ENCODE measurements at regions not wholly inside any gene's neighbourhood (a gene's known extent, or its start where the extent isn't known, plus 50 kb on each side); places are given as distances from the start of the nearest gene placed in this dataset.

DNA sequence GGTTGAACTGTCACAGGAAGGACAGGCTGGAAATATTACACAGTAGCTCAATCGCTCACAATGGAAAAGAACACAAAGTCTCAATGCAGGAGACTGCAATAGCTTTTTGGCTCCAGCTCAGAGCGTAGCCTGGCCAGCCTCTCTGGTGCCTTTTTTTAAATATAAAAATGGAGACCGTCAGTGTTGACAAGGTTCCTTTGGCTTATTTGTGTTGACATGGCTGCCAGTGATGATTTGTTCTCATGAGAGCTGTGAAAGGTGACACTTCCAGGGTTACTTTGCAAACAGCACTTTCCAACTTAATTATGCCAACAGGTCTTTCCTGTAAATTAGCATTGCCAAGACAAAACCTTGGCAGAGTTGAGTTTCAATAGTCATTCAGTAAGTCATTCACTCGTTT, 70.8 kb downstream of the KCNE4 start (continued):
- TF ChIP-seq, protein P1, sequence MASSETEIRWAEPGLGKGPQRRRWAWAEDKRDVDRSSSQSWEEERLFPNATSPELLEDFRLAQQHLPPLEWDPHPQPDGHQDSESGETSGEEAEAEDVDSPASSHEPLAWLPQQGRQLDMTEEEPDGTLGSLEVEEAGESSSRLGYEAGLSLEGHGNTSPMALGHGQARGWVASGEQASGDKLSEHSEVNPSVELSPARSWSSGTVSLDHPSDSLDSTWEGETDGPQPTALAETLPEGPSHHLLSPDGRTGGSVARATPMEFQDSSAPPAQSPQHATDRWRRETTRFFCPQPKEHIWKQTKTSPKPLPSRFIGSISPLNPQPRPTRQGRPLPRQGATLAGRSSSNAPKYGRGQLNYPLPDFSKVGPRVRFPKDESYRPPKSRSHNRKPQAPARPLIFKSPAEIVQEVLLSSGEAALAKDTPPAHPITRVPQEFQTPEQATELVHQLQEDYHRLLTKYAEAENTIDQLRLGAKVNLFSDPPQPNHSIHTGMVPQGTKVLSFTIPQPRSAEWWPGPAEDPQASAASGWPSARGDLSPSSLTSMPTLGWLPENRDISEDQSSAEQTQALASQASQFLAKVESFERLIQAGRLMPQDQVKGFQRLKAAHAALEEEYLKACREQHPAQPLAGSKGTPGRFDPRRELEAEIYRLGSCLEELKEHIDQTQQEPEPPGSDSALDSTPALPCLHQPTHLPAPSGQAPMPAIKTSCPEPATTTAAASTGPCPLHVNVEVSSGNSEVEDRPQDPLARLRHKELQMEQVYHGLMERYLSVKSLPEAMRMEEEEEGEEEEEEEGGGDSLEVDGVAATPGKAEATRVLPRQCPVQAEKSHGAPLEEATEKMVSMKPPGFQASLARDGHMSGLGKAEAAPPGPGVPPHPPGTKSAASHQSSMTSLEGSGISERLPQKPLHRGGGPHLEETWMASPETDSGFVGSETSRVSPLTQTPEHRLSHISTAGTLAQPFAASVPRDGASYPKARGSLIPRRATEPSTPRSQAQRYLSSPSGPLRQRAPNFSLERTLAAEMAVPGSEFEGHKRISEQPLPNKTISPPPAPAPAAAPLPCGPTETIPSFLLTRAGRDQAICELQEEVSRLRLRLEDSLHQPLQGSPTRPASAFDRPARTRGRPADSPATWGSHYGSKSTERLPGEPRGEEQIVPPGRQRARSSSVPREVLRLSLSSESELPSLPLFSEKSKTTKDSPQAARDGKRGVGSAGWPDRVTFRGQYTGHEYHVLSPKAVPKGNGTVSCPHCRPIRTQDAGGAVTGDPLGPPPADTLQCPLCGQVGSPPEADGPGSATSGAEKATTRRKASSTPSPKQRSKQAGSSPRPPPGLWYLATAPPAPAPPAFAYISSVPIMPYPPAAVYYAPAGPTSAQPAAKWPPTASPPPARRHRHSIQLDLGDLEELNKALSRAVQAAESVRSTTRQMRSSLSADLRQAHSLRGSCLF (CRISPR knock-in tag; IDR thresholded peaks at IDR 0.05; ENCODE audit: borderline replicate concordance) = no peak
- TF ChIP-seq ZNF317 (CRISPR knock-in tag; IDR thresholded peaks at IDR 0.05) = no peak
- no peak for TF ChIP-seq ZNF790 (CRISPR knock-in tag; IDR thresholded peaks at IDR 0.05; ENCODE audit: borderline replicate concordance)
- TF ChIP-seq FOXC1 (CRISPR knock-in tag; IDR thresholded peaks at IDR 0.05; ENCODE audit: borderline replicate concordance) = no peak

DNA sequence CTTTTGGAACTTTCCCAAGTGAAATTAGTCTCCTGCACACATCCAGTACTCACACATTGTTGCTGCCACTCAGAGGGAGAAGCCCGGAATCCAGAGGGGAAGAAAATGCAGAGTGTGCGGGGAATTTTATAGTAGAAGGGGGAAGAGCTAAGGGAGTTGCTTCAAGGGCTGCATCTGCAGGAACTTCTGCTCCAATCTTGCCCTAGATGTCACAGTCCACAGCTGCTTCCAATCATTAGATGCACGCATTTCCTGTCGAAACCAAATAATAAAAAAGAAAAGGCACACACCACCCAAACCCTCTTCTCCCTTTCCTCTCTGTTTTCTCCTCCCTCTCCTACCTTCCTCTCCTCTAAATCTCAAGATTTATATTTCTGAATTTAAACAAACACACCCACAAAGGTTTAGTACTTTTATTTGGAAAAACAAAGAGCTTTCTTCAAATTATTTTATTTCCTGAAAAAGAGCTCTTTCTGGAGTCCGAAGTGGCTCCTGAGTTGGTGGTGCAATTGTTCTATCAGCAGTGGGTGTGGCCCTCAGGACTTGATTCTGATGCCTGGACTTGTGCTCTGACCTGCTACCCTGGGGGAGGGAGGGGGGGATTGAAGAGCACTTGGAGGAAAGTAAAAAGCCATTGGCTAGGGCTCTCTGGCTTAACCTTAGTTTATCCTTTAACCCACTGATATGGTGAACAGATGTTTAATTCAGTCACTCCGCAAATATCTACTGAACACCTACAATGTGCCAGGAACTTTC, 72.0 kb downstream of the KCNE4 start:
- Histone ChIP-seq H4K20me1 (ENCODE audit: insufficient read depth, low read length) (no peaks in the 10 kb centered on the region), H3K9me3 (ENCODE audit: low read length) (no peaks in the 10 kb centered on the region), H2AFZ (ENCODE audit: low read length) (no peak overlapping the region), H3K79me2 (ENCODE audit: insufficient read depth, low read length) (no peaks in the 10 kb centered on the region), H3K4me1 (ENCODE audit: insufficient read depth, low read length) (no peaks in the 10 kb centered on the region), H3K36me3 (replicated peaks in 1 of 2; ENCODE audit: control insufficient read depth in 1 of 2, insufficient read depth in 2 of 2, low read length in 2 of 2) (no peaks in the 10 kb centered on the region), H3K4me2 (ENCODE audit: low read depth, low read length) (no peak overlapping the region), H3K27me3 (ENCODE audit: control insufficient read depth in 1 of 2, insufficient read depth in 2 of 2, low read length in 2 of 2) (no peaks in the 10 kb centered on the region), H3K9ac (ENCODE audit: insufficient read depth, low read depth, low read length) (no peak overlapping the region), H3K27ac (ENCODE audit: extremely low read length, insufficient read depth, low read length) (no peak overlapping the region), H3K4me3 (replicated peaks in 1 of 3; ENCODE audit: insufficient read depth in 1 of 3, low read depth in 2 of 3, low read length in 3 of 3) (no peak overlapping the region)
- in situ Hi-C loops (cut with HindIII; ENCODE audit: extremely low pct_ligation_motif_present, low pct_unique_long_range_greater_than_20kb) = no loop called here
- ATAC-seq (no peak), DNase-seq (ENCODE audit: low spot score) (no peak), FAIRE-seq (no peak)
- 8% methylated on average over 6 of the region's 6 CpGs for WGBS (ENCODE audit: low lambda C conversion rate)
- ChIA-PET POLR2A (no interaction called here), CTCF (ENCODE audit: low intra/inter-chr PET ratio, low total read pairs) (no interaction called here)
- BruUV-seq (replicated peaks) = no TSS peak
- intact Hi-C loops (cut with micrococcal nuclease; ENCODE audit: unreplicated experiment) = loop anchor here (2.0 kb wide), 1 partner anchor 33 kb away; no protein-coding TSS in a partner anchor
- TF ChIP-seq HDAC6 (IDR thresholded peaks at IDR 0.05; ENCODE audit: low read depth, low read length) = no peak
- no peak for TF ChIP-seq BRD4 (CRISPR knock-in tag; IDR thresholded peaks at IDR 0.05)
- TF ChIP-seq CHD4 (IDR thresholded peaks at IDR 0.05; ENCODE audit: borderline replicate concordance, low read length) = no peak
- TF ChIP-seq, protein P2, sequence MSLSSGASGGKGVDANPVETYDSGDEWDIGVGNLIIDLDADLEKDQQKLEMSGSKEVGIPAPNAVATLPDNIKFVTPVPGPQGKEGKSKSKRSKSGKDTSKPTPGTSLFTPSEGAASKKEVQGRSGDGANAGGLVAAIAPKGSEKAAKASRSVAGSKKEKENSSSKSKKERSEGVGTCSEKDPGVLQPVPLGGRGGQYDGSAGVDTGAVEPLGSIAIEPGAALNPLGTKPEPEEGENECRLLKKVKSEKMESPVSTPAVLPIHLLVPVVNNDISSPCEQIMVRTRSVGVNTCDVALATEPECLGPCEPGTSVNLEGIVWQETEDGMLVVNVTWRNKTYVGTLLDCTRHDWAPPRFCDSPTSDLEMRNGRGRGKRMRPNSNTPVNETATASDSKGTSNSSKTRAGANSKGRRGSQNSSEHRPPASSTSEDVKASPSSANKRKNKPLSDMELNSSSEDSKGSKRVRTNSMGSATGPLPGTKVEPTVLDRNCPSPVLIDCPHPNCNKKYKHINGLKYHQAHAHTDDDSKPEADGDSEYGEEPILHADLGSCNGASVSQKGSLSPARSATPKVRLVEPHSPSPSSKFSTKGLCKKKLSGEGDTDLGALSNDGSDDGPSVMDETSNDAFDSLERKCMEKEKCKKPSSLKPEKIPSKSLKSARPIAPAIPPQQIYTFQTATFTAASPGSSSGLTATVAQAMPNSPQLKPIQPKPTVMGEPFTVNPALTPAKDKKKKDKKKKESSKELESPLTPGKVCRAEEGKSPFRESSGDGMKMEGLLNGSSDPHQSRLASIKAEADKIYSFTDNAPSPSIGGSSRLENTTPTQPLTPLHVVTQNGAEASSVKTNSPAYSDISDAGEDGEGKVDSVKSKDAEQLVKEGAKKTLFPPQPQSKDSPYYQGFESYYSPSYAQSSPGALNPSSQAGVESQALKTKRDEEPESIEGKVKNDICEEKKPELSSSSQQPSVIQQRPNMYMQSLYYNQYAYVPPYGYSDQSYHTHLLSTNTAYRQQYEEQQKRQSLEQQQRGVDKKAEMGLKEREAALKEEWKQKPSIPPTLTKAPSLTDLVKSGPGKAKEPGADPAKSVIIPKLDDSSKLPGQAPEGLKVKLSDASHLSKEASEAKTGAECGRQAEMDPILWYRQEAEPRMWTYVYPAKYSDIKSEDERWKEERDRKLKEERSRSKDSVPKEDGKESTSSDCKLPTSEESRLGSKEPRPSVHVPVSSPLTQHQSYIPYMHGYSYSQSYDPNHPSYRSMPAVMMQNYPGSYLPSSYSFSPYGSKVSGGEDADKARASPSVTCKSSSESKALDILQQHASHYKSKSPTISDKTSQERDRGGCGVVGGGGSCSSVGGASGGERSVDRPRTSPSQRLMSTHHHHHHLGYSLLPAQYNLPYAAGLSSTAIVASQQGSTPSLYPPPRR (CRISPR knock-in tag; IDR thresholded peaks at IDR 0.05; ENCODE audit: borderline replicate concordance) = no peak
- TF ChIP-seq SUZ12 (IDR thresholded peaks at IDR 0.05; ENCODE audit: low read depth, low read length) = no peak
- no peak for TF ChIP-seq SCMH1 (CRISPR knock-in tag; IDR thresholded peaks at IDR 0.05; ENCODE audit: borderline replicate concordance)

Data from HepG2 (cell line).